Activated CD8-positive, alpha-beta memory T cell treated with anti-CD3 and anti-CD28 coated beads, Interleukin-2, amount 10 ng/mL, durations not matched to agents 7 days and 5 days (primary cell): ENCODE measurements at regions not wholly inside any gene's neighbourhood (a gene's known extent, or its start where the extent isn't known, plus 50 kb on each side); places are given as distances from the start of the nearest gene placed in this dataset.
"Not testable (repeated sequence)": the region's sequence is repeated elsewhere in the genome, so short reads cannot be mapped to it uniquely, and the experiment has no call there.

Source experiments
- ATAC-seq: fragments of 150-1000 bp; cut with Tn5 transposase; one replicate; pipeline ENCODE4 v1.10.0; 2021; ENCODE audit warnings: moderate library complexity
- CTCF ChIA-PET: fragments of 350-600 bp; sonication (Branson Sonifier 250); formaldehyde crosslinking; loops from one replicate; lab custom pipeline; 2021; ENCODE audit warnings: antibody characterized with exemption; lab: Charles Lee
- DNase-seq: peaks from one replicate; pipeline ENCODE4 v3.0.0-alpha.2; 2020
- H3K27ac Mint-ChIP-seq: one replicate; pipeline ENCODE4 v1.8.0; 2021; ENCODE audit warnings: mild to moderate bottlenecking, mixed read lengths
- H3K27me3 Mint-ChIP-seq: one replicate; pipeline ENCODE4 v1.8.0; 2021; ENCODE audit warnings: mixed read lengths
- H3K36me3 Mint-ChIP-seq: one replicate; pipeline ENCODE4 v1.8.0; 2021; ENCODE audit warnings: mild to moderate bottlenecking, mixed read lengths
- H3K4me1 Mint-ChIP-seq: one replicate; pipeline ENCODE4 v1.8.0; 2021; ENCODE audit warnings: mixed read lengths
- H3K4me3 Mint-ChIP-seq: one replicate; pipeline ENCODE4 v1.8.0; 2021; ENCODE audit warnings: mild to moderate bottlenecking, moderate library complexity, mixed read lengths
- H3K9me3 Mint-ChIP-seq: one replicate; pipeline ENCODE4 v1.8.0; 2022; ENCODE audit warnings: low read depth, mixed read lengths

DNA sequence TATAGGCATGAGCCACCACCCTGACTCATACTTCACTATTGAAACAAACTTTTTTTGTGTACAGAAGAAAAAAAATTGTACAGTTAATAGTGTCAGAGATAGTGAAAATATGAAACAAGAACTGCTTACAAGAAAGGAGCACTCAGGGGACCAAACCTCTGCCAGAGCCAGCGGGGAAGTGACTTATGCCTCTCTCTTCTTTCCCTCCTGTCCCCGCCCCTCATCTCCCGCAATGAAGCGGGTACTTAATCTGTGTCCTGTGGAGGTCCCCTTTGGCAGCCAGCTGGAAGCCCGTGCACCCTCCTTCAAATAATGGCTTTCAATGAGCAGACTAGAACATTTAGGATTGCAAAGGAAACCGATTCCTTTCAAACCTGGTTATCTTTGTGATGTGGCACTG, 51.5 kb downstream of the PPIAL4A start:
- DNase-seq, ATAC-seq, CTCF ChIA-PET, H3K36me3 Mint-ChIP-seq, H3K9me3 Mint-ChIP-seq, H3K27me3 Mint-ChIP-seq, H3K4me3 Mint-ChIP-seq: not testable (repeated sequence)
- Mint-ChIP-seq H3K27ac (peak overlapping the region; percentile 99), H3K4me1 (peaks cover 23% of the 10 kb centered on the region)

DNA sequence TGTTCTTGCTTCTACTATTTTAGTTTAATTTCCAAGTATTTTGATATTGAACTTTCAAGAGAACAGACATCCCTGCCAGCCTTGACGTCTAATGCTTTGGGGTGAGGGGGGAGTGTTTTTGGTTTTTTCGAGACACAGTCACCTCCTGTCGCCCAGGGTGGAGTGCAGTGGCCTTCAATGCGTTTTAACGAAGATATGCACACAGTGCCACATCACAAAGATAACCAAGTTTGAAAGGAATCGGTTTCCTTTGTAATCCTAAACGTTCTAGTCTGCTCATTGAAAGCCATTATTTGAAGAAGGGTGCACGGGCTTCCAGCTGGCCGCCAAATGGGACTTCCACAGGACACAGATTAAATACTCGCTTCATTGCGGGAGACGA, 52.3 kb downstream of the PPIAL4A start:
- H3K4me3 Mint-ChIP-seq, result peak overlapping the region; percentile 78
- DNase-seq, H3K27me3 Mint-ChIP-seq: not testable (repeated sequence)

DNA sequence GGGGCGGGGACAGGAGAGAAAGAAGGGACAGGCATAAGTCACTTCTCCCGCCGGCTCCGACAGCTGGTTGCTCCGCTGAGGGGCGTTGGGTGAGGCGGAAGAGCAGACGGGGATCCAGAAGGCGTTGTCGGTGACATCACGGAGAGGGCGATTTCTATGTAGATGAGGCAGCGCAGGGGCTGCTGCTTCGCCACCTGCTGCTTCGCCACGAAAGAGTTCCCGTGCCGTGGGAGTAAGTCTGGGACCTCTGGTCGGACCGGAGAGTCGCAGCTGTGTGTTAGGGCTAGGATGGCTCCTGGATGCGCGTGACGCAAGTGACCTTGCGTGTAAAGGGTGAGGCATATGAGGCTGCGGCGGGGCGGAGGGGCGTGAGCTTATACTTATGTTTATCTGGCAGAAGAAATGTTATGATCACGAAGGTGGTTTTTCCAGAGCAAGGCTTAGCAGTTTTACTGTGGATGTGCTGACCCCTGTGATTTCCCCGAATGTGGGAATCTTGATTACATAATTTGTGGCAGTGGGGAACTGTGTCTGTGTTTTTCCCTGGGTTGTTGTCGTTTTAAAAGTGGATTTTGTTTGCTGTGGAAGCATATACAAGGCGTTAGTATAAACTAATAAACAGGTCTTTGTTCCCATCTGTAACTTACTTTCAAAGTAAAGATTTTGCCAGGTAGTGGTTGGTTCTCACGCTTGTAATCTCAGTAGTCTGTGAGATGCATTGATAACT, 52.8 kb downstream of the PPIAL4A start:
- H3K27me3 Mint-ChIP-seq, H3K36me3 Mint-ChIP-seq, CTCF ChIA-PET, H3K9me3 Mint-ChIP-seq: not testable (repeated sequence)
- peak overlapping the region; percentile 78 for H3K4me3 Mint-ChIP-seq
- H3K27ac Mint-ChIP-seq, result peak overlapping the region; percentile 99
- ATAC-seq, result peak; percentile 81
- peaks cover 25% of the 10 kb centered on the region for H3K4me1 Mint-ChIP-seq
- peak; percentile 88 for DNase-seq

More for the DNA sequence above, 52.3 kb downstream of the PPIAL4A start:
- H3K36me3 Mint-ChIP-seq, H3K9me3 Mint-ChIP-seq, CTCF ChIA-PET: not testable (repeated sequence)
- peak overlapping the region; percentile 99 for H3K27ac Mint-ChIP-seq
- peaks cover 23% of the 10 kb centered on the region for H3K4me1 Mint-ChIP-seq
- peak; percentile 7 for ATAC-seq

DNA sequence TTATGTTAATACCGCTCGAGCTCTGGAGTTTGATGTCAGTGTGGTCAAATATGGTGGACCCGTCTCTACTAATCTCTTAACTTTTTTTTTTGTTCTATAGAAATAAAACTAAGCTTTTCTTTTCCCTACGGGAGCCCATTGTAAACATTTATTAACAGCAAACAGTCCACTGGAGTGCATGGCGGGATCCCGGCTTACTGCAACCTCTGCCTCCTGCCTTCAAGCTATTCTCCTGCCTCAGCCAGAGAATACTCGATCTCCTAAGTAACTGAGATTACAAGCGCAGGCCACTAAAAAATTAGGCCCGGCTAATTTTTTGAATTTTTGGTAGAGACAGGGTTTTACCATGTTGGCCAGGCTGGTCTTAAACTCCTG, 53.4 kb downstream of the PPIAL4A start:
- peak overlapping the region; percentile 78 for H3K4me3 Mint-ChIP-seq
- DNase-seq, H3K36me3 Mint-ChIP-seq, H3K9me3 Mint-ChIP-seq, CTCF ChIA-PET, H3K27me3 Mint-ChIP-seq: not testable (repeated sequence)
- peaks cover 22% of the 10 kb centered on the region for H3K4me1 Mint-ChIP-seq
- peak overlapping the region; percentile 99 for H3K27ac Mint-ChIP-seq
- peak; percentile 17 for ATAC-seq

DNA sequence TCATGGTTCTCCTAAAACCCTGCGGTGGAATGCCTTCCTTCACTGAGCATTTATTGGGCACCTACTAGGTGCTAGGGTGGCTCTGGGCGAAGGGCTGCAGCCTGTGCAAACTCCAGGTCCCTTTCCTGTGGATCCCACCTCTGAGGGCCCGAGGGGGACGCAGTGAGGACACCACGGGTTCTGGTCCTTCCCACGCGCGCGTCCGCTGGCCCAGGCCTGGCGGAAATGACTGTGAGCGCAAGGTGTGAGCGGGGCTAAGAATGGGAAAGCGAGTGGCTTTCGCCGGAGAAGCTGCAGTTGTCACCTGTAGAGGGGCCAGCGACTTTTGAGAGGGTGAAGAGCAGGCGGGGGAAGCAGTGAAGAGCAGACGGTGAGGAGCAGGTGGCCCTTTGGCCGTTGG, 55.1 kb downstream of the PPIAL4A start:
- peaks cover 19% of the 10 kb centered on the region for H3K4me1 Mint-ChIP-seq
- CTCF ChIA-PET, DNase-seq, ATAC-seq, H3K27me3 Mint-ChIP-seq, H3K9me3 Mint-ChIP-seq, H3K36me3 Mint-ChIP-seq, H3K27ac Mint-ChIP-seq, H3K4me3 Mint-ChIP-seq: not testable (repeated sequence)

DNA sequence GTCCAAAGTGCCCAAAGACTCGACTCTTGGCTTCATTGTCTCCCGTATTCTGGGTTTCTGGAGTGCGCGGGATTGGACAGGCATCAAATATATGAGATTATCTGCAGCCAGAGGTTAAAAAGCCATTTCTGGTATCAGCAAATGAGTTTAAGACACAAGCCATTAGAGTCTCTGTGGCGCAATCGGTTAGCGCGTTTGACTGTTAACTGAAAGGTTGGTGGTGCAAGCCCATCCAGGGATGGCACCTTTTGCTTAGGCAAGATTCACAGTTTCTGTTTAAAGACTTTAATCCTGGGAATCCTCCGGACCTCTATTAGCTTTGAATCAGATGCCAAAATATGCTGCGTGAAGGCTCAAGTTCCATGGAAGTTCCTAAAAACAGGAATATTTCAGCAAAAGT, 55.6 kb downstream of the PPIAL4A start:
- CTCF ChIA-PET, H3K36me3 Mint-ChIP-seq, H3K27me3 Mint-ChIP-seq, ATAC-seq, H3K4me3 Mint-ChIP-seq, DNase-seq, H3K9me3 Mint-ChIP-seq, H3K27ac Mint-ChIP-seq: not testable (repeated sequence)
- peaks cover 18% of the 10 kb centered on the region for H3K4me1 Mint-ChIP-seq

DNA sequence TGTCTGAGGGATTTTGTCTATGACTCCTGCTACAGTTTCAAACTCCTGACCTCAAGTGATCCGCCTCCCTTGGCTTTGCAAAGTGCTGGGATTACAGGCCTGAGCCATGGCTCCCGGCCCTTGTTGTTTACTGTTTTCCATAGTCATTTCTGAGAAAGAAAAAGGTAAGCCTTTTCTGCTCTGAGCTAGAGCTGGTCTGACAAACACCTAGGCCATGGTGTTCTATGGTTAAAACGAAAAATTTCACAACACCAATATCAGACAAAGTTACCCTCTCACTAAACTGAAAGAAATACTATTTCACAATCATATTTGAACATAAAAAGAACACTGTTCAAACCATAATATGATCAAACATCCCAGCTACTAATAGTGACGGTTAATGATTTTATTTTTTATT, 57.5 kb downstream of the PPIAL4A start:
- H3K4me1 Mint-ChIP-seq, H3K36me3 Mint-ChIP-seq, CTCF ChIA-PET, ATAC-seq, H3K9me3 Mint-ChIP-seq, H3K4me3 Mint-ChIP-seq, H3K27ac Mint-ChIP-seq, H3K27me3 Mint-ChIP-seq, DNase-seq: not testable (repeated sequence)

DNA sequence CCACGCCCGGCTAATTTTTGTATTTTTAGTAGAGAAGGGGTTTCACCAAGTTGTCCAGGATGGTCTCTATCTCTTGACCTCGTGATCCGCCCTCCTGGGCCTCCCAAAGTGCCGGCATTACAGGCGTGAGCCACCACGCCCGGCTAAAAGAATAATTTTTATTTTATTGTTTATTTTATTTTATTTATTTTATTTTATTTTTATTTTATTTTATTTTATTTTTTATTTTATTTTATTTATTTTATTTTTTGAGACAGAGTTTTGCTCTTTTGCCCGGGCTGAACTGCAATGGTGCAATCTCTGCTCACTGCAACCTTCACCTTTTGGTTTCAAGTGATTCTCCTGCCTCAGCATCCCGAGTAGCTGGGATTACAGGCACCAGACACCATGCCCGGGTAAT, 60.2 kb downstream of the PPIAL4A start:
- H3K4me3 Mint-ChIP-seq, H3K4me1 Mint-ChIP-seq, CTCF ChIA-PET, H3K9me3 Mint-ChIP-seq, H3K27ac Mint-ChIP-seq, ATAC-seq, DNase-seq, H3K27me3 Mint-ChIP-seq: not testable (repeated sequence)
- peaks cover 17% of the 10 kb centered on the region for H3K36me3 Mint-ChIP-seq

DNA sequence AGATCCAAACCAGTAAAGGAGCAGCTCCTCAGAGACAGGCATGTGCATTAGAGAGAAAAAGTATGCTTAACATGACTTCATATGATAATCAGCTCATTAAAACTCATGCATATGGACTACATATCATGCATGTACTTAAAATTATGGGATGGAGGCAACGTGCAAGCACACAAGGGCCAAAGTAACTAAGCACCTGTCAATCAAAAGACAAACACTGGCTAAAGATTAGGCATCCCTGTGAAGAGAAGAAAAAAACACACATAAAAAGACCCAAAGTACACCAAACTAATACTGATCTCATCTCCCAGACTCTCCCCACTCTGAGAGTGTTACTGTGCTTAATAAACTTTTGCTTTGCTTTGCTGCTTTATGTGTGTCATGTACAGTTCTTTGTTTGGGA, 61.1 kb downstream of the PPIAL4A start:
- H3K4me3 Mint-ChIP-seq, H3K27me3 Mint-ChIP-seq, CTCF ChIA-PET, H3K27ac Mint-ChIP-seq, H3K9me3 Mint-ChIP-seq, H3K4me1 Mint-ChIP-seq, DNase-seq, ATAC-seq: not testable (repeated sequence)
- H3K36me3 Mint-ChIP-seq, result peaks cover 23% of the 10 kb centered on the region

DNA sequence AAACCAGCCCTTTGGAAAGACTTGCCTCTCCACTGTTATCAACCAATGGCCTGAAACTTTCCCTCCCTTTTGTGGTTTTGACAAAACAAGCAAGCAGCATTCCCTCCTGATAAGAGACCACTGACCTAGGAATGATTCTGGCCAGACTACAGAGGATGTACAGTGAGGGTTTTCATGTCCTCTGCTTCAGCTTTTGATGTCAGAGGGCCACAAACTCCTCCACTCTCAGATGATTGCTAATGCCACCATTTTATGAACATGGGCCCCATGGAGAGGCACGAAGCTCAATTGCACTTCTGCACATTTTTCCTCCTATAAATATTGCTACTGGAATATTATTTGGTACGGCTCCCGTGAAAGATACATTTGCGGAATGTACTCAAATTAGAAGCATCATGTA, 61.5 kb downstream of the PPIAL4A start:
- H3K27me3 Mint-ChIP-seq, ATAC-seq, H3K4me3 Mint-ChIP-seq, H3K9me3 Mint-ChIP-seq, CTCF ChIA-PET, H3K4me1 Mint-ChIP-seq, H3K27ac Mint-ChIP-seq, DNase-seq: not testable (repeated sequence)
- peaks cover 23% of the 10 kb centered on the region for H3K36me3 Mint-ChIP-seq

DNA sequence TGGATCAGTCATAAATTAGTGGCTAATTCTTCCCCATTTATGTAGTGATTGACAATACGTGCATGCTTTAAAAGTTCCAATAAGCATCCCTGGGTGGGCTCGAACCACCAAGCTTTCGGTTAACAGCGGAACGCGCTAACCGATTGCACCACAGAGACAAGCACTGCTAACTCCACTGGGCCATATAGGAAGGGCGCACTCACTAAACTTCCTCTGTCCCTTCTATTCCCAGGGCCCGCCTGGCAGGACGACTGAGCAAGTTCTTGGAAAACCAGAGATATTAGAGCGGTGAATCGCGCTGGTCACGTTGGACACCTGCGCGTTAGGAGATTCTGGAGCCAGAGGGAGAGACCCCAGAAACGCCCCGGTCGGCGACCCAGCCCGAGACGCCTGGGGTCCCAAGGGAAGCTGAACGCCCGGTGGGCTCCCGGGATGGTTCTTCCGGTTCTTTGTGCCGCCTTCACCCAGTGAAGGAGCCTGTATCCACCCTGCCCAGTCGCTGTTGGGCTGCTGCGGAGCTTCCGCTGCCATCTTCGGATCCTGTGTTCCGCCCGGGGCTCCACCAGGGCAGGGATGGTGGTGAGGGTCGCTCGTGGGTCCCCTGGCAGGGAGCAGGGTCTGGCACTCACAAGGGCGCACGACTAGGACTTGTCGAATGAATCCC, 62.8 kb downstream of the PPIAL4A start:
- CTCF ChIA-PET, result not testable (repeated sequence)

DNA sequence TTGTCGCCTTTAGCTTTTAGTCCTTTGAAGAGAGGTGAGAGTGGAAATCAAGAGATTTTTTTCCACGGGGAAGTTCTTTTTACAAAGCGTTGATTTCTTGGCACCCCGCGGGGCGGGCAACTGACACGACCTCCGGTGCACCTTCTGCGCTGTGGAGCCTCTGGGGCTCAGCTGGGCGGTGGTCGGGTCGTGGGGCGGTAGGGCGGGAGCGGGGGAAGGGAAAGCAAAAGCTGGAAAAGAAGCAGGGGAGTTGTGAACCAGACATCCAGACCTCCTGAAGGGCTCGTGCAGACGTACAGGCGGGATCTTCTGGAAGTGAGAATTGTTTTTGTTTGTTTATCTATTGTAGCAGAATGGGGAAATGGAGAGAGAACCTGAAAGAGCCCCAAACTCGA, 63.3 kb downstream of the PPIAL4A start:
- CTCF ChIA-PET, result not testable (repeated sequence)

More for the DNA sequence above, 62.8 kb downstream of the PPIAL4A start:
- DNase-seq, H3K9me3 Mint-ChIP-seq, ATAC-seq, H3K4me3 Mint-ChIP-seq, H3K4me1 Mint-ChIP-seq, H3K27me3 Mint-ChIP-seq, H3K27ac Mint-ChIP-seq: not testable (repeated sequence)
- H3K36me3 Mint-ChIP-seq, result peaks cover 26% of the 10 kb centered on the region

DNA sequence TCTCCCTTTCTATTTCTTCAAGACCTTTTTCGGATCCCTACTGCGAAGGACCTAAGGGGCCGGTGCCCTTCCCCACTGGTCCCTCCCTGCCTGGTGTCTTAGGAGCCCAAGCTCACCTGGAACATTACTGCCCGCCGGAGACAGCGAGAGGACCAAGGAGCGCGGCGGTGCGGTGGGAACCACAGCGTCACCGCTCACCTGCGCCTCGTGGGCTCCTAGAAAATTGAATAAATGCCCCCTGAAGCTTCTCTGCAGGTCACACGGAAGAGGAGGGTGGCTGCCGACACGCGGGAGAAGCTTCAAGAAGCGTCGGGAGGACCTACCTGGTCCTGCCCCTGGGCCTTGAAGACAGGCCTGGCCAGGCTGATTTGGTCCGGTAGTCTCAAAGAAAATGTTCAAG, 65.2 kb downstream of the PPIAL4A start:
- Mint-ChIP-seq H3K27me3 (no peaks in the 10 kb centered on the region), H3K9me3 (peaks cover 2% of the 10 kb centered on the region), H3K4me3 (no peak overlapping the region), H3K27ac (no peak overlapping the region), H3K4me1 (no peaks in the 10 kb centered on the region), H3K36me3 (peaks cover 22% of the 10 kb centered on the region)
- CTCF ChIA-PET, result no interaction called here
- no peak for ATAC-seq
- DNase-seq, result no peak

More for the DNA sequence above, 63.3 kb downstream of the PPIAL4A start:
- H3K4me1 Mint-ChIP-seq, DNase-seq, H3K27ac Mint-ChIP-seq, H3K27me3 Mint-ChIP-seq, H3K9me3 Mint-ChIP-seq, H3K4me3 Mint-ChIP-seq, ATAC-seq: not testable (repeated sequence)
- peaks cover 25% of the 10 kb centered on the region for H3K36me3 Mint-ChIP-seq

DNA sequence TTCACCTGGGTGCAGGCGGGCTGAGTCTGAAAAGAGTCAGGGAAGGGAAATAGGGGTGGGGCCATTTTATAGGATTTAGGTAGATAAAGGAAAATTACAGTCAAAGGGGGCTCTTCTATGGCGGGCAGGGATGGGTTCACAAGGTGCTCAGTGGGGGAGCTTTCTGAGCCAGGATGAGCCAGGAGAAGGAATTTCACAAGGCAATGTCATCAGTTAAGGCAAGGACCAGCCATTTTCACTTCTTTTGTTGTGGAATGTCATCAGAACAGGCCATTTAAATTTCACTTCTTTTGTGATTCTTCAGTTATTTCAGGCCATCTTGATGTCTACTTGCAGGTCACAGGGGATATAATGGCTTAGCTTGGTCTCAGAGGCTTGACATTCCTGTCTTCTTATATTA, 66.4 kb downstream of the PPIAL4A start:
- H3K27ac Mint-ChIP-seq, CTCF ChIA-PET, ATAC-seq, DNase-seq, H3K4me1 Mint-ChIP-seq, H3K27me3 Mint-ChIP-seq, H3K9me3 Mint-ChIP-seq, H3K4me3 Mint-ChIP-seq: not testable (repeated sequence)
- peaks cover 18% of the 10 kb centered on the region for H3K36me3 Mint-ChIP-seq
